ENCODE measurements at regions not wholly inside any gene's neighbourhood (a gene's known extent, or its start where the extent isn't known, plus 50 kb on each side); places are given as distances from the start of the nearest gene placed in this dataset.
A peak's percentile ranks its signal among the peaks of the same experiment; 100 is the strongest.

GRCh38 chr11:18878211-18878610 lies 61.0 kb downstream of the MRGPRX1 start:
- DNase-seq (ENCODE audit: low spot score), result no peak

DNA sequence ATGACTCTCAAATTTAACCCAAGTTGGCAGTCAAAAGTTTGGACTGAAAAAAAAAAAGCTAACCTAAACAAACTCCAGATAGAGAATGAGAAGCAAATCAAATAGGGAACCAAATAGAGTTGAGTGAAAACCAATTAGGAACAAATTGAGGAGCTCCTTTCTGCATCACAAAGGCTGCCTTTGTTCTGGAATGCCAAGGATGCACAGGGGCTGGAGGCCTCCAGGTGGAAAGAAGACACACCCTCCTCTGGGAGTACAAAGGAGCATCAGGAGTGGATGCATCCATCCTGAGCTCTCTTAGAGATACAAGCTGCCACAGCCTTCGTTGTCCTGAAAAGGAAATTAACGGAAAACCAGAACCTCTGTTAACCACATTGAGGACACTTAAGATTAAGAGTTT lies 73.3 kb downstream of the MRGPRX1 start:
- no peak for DNase-seq (ENCODE audit: low spot score)

DNA sequence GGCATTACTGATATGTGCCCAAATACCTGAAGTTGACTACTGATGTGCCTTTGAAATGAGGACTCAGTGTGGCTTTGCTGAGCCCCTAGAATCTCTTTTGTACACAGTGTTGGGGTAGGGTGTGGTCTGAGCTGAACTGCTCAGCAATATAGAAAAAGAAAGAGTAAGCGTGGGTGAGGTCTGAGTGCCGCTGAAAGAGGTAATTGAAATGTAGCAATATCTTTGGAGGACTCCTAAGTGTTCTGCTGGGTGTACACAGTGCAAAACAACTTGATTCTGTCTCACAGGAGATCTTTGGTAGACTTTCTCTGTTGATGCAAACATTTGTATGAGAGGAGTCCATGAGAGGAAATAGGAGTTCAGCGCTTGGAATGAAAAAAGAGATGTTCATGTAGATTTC lies 73.7 kb upstream of the PTPN5 start:
- no peak for DNase-seq (ENCODE audit: low spot score)

DNA sequence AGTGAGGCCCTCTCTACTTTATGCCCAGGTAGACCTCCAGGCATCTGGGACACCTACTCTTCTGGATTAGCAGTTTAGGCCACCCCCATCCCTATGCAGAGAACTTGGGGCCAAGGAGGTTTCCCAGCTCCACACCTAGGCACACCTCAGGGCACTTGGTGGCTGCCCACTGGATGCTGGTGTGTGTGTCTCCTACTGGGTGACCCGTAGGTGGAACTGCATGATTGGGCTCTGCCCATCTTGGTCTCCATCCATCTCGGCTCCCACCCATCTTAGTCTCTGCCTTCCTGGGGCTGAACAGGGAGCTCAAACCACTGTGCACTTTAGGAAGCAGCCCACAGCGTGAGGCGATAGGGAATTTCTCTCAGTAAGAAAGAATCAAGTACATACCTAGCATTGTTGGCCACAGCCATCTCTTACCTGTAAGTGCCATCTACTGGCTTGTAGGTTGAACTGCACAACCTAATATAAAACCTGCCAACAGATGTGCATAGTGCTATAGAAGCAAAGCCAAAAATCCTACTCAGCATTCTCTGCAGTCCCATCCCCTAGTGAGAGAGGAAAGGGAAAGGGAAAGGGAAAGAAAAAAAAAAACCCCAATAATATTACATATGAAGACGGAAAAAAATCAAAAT lies 61.6 kb upstream of the PTPN5 start:
- DNase-seq (ENCODE audit: low spot score), result peak; percentile 5

GRCh38 chr11:18849406-18849805 lies 57.8 kb upstream of the PTPN5 start:
- DNase-seq (ENCODE audit: low spot score), result no peak

GRCh38 chr11:18844753-18845367 lies 53.3 kb upstream of the PTPN5 start:
- DNase-seq (ENCODE audit: low spot score), result peak; percentile 14

Data from HuH-7 (cell line).